ENCODE measurements at regions not wholly inside any gene's neighbourhood (a gene's known extent, or its start where the extent isn't known, plus 50 kb on each side); places are given as distances from the start of the nearest gene placed in this dataset.

DNA sequence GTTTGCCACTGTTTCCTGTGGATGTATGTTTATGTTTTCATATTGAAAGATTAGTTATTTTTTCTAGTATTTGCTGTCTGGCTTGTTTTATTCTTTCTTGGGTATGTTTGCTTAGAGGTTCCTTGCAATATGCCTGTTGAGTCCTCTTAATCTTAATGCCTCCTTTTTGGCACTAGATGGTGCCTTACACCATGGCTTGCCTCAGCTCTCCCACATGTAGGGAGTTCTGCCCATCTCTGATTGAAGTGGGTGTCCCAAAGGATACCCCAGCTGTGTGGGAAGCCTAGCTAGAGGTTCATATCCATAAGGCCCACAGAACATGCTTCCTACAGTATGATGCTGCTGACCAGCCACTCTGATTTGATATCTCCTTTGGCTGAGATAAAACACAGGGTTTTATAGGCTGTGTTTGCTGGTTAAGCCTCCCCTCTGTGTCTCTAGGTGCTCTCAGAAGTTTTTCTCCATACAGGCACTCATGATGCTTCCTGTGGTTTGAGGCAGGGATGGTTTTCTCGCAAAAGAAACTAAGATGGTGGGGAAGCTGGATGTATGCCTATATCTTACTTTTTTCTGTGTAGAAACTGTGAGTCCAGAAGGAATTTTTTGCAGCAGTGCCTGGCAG lies 162.4 kb downstream of the ASB9 start:
- Histone ChIP-seq H3K9me3 (replicated peaks; ENCODE audit: control insufficient read depth, insufficient read depth, low read length) (no peaks in the 10 kb centered on the region), H3K9ac (replicated peaks; ENCODE audit: extremely low read depth, insufficient read depth, low read length) (no peak overlapping the region), H3K27ac (ENCODE audit: insufficient read depth, low read depth, low read length) (no peak overlapping the region), H3K4me2 (ENCODE audit: insufficient read depth, low read length) (no peak overlapping the region), H2AFZ (ENCODE audit: low read depth, low read length) (no peak overlapping the region), H3K79me2 (ENCODE audit: control insufficient read depth, insufficient read depth, low read length) (no peaks in the 10 kb centered on the region), H3K4me1 (ENCODE audit: control insufficient read depth, extremely low read depth, insufficient read depth, low read length) (no peaks in the 10 kb centered on the region), H3K4me3 (replicated peaks in 1 of 3; ENCODE audit: insufficient read depth in 1 of 3, low read depth in 1 of 3, low read length in 3 of 3) (no peak overlapping the region), H4K20me1 (replicated peaks; ENCODE audit: control insufficient read depth, extremely low read depth, insufficient read depth, low read length) (no peaks in the 10 kb centered on the region), H3K36me3 (ENCODE audit: control insufficient read depth in 2 of 2, extremely low read depth in 1 of 2, insufficient read depth in 2 of 2, low read length in 2 of 2) (no peaks in the 10 kb centered on the region), H3K9me1 (replicated peaks; ENCODE audit: control insufficient read depth, extremely low read depth, insufficient read depth, low read length) (no peaks in the 10 kb centered on the region), H3K27me3 (ENCODE audit: control insufficient read depth in 2 of 2, insufficient read depth in 2 of 2, low read length in 2 of 2) (no peaks in the 10 kb centered on the region)
- intact Hi-C loops (cut with micrococcal nuclease) (no loop called here), dilution Hi-C loops (cut with MboI; ENCODE audit: extremely low pct_ligation_motif_present, low sequenced_read_pairs) (no loop called here)
- no peak for DNase-seq (ENCODE audit: low read depth, low spot score)
- TF ChIP-seq, protein P1, sequence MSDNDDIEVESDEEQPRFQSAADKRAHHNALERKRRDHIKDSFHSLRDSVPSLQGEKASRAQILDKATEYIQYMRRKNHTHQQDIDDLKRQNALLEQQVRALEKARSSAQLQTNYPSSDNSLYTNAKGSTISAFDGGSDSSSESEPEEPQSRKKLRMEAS (IDR thresholded peaks at IDR 0.05; ENCODE audit: insufficient read depth, insufficient read length): no peak
- TF ChIP-seq GATA2 (IDR thresholded peaks at IDR 0.05; ENCODE audit: insufficient read depth, insufficient read length, low read depth, low read length) (no peak), EZH2 (IDR thresholded peaks at IDR 0.05; ENCODE audit: borderline replicate concordance, low read depth, low read length, severe bottlenecking) (no peak), POLR2AphosphoS5 (IDR thresholded peaks at IDR 0.05; ENCODE audit: insufficient read depth, low read depth, low read length) (no peak), POLR2A (IDR thresholded peaks at IDR 0.05; ENCODE audit: low read depth, low read length) (no peak), JUN (IDR thresholded peaks at IDR 0.05; ENCODE audit: borderline replicate concordance, insufficient read depth, insufficient read length, low read depth) (no peak), FOS (IDR thresholded peaks at IDR 0.05; ENCODE audit: borderline replicate concordance, insufficient read depth, low read length) (no peak), MYC (IDR thresholded peaks at IDR 0.05; ENCODE audit: low read depth, low read length) (no peak)
- TF ChIP-seq, protein P2, sequence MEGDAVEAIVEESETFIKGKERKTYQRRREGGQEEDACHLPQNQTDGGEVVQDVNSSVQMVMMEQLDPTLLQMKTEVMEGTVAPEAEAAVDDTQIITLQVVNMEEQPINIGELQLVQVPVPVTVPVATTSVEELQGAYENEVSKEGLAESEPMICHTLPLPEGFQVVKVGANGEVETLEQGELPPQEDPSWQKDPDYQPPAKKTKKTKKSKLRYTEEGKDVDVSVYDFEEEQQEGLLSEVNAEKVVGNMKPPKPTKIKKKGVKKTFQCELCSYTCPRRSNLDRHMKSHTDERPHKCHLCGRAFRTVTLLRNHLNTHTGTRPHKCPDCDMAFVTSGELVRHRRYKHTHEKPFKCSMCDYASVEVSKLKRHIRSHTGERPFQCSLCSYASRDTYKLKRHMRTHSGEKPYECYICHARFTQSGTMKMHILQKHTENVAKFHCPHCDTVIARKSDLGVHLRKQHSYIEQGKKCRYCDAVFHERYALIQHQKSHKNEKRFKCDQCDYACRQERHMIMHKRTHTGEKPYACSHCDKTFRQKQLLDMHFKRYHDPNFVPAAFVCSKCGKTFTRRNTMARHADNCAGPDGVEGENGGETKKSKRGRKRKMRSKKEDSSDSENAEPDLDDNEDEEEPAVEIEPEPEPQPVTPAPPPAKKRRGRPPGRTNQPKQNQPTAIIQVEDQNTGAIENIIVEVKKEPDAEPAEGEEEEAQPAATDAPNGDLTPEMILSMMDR (IDR thresholded peaks at IDR 0.05; ENCODE audit: extremely low read depth in 1 of 2, insufficient read depth in 1 of 2, low read depth in 1 of 2, low read length in 2 of 2): no peak
- no TSS peak for BruUV-seq (replicated peaks)
- POLR2A ChIA-PET: no interaction called here
- CTCF ChIA-PET: interaction anchor here (1.6 kb wide), 1 partner anchor 135 kb away, joined by 4 read pairs; no protein-coding TSS in a partner anchor
- FAIRE-seq: no peak
